Middle frontal gyrus (tissue), 1 donor: ENCODE measurements at regions not wholly inside any gene's neighbourhood (a gene's known extent, or its start where the extent isn't known, plus 50 kb on each side); places are given as distances from the start of the nearest gene placed in this dataset.
"Not testable (repeated sequence)": the region's sequence is repeated elsewhere in the genome, so short reads cannot be mapped to it uniquely, and the experiment has no call there.

ENCODE experiments used
- DNase-seq: peaks from one replicate; pipeline ENCODE4 v3.0.0-alpha.2; 2015; ENCODE audit warnings: low spot score; ENCODE audit errors: extremely low spot score

DNA sequence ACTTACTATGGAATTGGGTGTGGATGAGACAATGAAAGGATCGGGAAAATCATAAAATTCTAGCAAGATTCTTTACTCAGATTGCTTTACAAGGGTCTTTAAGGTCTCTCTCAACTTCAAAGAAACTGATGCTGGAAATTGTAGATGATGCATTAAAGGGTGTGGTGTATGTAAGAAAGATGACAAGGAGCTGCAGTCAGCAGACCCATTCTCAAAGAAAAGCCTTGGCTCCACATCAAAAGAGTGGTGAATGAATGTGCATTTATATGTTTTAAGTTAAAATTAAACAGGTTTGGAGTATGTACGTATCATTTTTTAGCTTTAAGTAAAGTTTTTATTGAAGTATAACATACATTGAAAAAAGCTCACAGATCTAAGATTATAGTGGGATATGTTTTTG, 194.5 kb downstream of the C12orf75 start:
- no peak for DNase-seq

DNA sequence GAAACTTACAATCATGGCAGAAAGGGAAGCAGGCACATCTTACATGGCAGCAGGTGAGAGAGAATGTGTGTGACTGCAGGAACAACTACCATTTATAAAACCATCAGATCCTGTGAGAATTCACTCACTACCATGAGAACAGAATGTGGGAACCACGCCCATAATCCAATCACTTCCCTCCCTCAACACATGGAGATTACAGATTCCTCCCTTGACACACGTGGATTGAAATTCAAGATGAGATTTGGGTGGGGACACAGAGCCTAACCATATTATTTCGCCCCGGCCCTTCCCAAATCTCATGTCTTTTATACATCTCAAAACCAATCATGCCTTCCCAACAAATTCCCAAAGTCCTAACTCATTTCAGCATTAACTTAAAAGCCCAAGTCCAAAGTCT, 203.6 kb downstream of the C12orf75 start:
- no peak for DNase-seq

DNA sequence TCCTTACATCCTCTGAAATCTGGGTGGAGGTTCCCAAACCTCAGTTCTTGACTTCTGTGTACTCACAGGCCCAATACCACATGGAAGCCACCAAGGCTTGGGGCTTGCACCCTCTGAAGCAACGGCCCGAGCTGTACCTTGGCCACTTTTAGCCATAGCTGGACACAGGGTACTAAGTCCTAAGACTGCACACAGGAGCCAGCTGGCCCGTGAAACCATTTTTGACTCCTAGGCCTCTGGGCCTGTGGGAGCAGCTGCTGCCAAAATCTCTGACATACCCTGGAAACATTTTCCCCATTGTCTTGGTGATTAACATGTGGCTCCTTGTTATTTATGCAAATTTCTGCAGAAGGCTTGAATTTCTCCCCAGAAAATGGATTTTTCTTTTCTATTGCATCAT, 204.5 kb downstream of the C12orf75 start:
- not testable (repeated sequence) for DNase-seq

DNA sequence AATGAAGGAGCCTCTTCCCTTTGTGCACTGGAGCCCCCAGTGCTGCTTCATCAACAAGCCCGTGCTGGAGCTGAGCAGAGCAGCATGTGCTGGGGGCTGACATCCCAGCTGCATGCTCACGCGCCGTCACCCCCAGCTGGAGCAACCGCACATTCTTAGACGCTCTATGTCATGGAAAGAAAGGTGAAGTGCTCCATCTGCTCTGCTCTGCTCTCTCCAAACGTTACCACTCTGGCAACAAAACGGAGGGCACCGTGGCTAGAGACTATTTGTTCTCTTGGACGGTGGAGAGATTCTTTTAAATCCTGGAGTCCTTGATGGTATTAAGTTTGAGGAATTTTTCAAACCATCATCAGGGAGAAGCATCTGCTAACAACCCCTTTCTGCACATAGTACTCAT, 208.4 kb downstream of the C12orf75 start:
- no peak for DNase-seq

DNA sequence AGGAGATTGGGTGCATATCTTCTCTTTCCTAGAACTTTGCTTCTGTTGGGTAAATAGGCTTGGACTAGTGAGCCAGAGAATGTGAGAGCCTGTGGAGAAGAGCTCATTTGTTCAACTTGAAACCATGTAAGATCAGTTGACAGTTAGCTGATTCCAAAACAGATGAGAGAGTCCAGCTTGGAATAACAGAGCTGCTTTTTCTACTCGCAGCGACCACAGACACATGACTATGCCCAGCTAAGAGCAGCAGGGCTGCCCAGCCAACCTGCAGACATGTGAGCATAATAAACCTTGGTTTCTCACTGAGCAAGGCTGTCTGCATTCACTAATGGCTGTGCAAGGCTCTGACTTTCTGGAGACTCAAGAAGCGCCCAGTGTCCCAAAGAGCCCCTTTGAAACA, 209.2 kb downstream of the C12orf75 start:
- no peak for DNase-seq

DNA sequence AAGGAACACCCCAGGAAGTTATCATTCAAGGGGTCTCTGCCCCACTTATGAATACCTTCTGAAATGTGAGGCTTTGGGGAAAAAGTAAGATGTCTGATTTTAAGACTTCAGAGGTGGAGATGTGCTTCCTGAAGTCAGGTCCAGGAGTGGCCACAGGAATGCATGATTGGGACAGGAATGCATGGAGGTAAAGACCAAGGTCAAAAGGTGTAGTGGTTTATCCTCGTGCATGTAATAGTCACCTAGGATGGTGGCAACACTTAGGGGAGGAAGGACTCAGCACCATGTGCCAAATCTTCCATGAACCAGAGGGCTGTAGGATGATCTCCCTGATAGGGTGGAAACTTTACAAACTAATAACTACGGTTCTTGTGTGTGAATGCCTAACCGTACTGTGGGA, 217.3 kb downstream of the C12orf75 start:
- DNase-seq = no peak

DNA sequence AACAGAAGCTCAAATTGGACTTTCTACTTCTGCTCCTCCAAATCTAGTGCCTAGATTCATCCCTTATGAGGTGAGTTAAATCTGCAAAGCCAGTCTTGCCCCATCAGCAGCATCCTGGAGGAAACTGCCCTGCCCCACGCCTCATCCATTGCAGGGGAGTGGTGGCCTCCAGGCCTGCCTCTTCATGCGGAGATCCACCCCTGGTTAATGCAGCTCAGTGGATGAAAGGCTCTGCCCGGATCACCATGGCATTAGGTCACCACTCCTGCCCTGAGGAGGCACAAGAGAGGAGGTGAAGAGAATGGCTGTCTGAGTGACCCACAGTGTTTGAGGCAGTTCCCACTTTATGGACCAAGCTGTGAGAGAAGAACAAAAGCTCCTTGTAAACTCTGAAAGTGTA, 218.1 kb downstream of the C12orf75 start:
- no peak for DNase-seq

DNA sequence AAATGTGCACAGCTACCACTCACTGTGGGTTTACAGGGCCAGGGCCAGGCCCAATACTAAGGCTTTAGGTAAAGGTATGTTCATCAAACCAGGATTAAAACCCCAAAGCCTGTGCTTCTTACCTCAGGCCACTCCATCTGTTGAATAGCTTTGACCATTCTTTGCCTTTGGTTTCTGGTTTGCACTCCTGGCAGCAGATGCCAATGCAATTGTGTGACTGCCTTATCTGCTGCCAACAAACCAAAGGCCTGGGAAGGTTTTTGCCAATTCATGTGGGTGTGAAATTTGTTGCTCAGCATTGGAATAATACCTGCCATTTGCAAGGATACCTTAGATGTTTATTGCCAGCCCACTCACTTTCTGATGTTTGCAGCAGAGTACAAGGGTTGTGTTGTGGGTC, 221.6 kb downstream of the C12orf75 start:
- no peak for DNase-seq

DNA sequence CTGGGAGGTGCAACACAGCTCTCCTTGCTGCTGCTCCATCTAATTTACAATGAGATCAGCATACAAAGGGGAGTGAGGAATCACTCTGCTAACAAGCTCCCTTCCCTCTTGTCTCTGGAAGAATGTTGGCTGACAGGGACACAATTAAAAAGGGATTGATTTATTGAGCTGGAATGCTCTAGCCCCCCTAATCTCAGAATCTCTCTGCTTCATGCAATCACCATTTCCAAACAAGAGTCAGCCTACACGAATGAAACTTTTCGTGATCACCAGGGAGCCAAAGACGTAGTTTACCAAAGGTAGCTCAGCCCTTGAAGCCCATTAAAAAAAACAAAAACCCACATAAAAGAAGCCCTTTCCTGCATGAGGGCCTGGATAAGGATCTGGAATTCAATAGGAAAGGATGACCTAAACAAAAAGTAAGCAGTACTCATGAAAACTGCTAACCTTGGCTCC, 223.8 kb downstream of the C12orf75 start:
- no peak for DNase-seq

DNA sequence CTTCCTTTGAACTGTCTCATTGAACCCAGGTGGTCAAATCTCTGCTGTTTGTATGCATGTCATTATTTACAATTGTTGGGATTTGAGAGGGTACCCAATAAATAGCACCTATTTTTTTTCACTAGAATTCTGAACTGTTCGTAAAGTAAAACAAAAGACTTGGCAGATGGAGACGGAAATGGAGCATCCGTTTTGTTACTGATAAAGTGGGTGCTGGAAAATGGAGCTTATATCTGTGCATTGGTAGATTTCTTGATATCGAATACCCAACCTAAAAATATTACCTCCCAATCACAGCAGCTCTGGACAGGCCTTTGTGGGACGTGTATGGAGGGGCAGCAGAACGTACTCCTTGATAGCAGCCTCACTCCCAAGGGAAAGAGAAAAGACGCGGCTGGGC, 224.4 kb downstream of the C12orf75 start:
- DNase-seq = no peak

DNA sequence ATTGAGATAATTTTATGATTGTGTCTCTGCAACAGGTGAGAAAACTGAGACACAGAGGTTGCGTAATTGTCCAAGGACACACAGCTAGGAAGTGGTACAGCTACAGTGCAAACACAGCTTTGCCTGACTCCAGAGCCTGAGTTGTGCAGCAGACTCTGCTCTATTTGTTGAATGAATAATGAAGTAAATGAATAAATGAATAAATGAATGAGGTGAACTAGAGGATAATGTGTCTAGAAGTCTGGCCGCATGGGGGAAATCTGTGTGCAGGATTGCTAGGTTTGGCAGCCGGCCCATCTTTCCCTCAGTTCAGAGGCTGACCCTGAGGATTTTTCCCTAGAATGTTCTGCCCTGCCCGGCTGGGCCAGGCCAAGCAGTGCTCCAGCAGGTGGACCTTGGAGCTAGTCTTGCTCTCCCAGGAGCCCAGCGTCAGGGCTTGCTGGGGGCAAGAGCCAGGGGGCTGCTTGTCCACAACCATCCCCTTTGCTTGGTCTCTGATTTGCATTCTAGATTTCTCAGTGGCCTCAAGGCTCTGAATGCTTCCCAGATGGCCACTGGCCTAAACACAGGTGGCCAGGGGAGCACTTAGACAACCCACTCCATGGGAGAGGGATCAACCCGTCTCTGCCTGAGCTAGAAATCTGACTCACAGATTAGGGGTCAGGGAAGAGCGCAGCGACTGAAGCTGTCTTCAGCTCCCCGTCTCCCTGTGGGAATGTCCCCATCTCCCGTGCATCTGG, 225.2 kb downstream of the C12orf75 start:
- DNase-seq = no peak

DNA sequence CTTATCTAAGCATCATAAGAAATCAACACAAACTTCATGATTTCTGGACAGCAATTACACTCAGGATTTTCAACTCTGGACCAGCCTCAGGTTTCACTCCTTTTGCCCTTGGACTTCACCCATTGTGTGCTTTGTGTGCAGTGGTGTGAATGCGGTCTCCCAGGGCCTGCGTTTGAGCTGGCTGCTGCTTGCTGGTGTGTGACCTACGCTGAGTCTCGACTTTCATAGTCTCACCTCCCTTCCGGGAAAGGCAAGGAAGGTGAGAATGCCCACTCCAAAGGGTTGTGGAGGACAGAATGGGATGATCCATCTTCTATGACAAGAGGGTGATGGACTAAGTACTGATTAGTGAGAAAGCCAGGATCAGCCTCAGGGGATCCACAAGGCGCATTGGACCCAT, 228.8 kb downstream of the C12orf75 start:
- no peak for DNase-seq

DNA sequence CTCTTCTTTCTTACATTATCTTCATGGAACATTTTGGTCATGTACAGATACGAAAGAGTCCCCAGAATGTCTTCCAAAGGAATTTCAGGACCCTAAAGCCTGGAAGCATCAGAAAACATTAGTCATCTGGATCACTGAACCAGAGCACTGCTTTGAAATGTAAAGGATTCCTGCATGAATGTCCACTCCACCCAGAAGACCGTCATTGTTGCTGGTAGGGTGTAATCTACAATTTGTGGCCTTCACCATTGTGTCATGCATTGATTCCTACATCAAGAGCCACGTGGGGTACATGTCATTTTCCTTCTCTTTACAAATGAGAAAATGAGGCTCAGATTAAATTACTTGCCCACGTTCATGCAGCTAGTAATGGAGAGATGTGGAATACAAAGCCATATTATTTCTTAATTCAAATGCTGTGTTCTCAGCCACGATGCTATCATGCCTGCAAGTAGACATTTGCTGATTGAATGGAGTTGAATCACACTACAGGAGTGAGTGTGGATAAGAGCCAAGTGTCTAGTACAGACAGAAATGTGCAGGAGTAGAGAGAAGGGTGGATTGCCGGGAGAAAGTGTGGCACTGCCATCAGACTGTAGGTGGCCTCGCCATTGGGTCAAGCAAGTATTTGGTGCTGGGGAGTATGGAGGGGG, 231.2 kb downstream of the C12orf75 start:
- no peak for DNase-seq

DNA sequence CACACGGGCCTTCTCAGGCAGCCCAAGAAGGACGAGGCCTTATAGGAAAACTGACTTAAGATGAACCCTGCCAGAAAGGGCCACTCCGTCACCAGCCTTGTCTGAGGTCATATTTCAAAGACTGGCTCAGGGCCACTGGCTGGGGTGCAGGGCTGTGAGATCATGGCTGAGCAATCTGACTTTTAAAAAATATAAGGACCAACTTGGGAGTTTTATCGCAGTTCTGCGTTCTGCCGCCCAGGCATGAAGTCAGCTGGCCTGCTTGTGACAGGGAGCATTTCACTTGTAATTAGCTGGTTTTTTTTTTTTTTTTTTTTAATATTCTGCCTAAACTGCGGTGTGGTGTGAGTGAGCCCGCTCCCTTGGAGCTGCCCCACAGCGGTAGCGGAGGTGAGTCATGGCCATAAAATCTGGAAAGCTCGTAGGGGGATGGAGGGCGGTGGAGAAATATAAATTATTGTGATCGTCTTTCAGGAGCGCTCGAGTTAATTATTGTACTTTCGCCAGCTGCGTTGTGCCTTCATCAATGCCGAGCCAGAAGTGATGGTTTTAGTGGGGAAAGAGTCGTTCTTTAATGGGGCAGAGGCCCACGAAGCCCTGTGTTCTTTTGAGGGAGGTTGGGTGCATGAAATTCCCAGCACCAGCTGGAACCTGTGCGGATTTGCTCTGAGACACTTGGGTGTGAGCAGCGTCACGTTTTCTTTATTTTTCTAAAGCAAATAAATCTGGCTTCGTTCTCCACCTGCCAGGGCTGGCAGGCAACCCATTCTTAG, 231.9 kb downstream of the C12orf75 start:
- no peak for DNase-seq

DNA sequence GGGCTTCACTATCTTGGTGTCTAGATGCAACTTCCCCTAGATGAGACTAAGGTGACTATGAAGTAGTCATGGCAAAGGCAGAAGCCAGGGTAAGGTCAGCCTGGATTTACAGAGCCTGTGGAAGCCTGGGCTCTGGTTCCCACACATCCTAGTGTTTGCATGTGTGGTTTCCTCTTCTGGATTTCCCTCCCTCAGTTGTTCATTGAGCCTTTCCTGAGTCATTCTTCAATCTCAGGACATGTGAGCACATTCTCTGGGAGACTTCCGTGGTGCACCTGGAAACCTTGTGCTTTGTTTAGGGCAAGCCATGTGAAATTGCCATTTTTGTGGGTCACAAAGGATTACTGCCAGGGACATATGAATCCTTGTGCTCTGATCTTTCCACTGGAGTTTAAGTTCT, 236.6 kb downstream of the C12orf75 start:
- DNase-seq = no peak

DNA sequence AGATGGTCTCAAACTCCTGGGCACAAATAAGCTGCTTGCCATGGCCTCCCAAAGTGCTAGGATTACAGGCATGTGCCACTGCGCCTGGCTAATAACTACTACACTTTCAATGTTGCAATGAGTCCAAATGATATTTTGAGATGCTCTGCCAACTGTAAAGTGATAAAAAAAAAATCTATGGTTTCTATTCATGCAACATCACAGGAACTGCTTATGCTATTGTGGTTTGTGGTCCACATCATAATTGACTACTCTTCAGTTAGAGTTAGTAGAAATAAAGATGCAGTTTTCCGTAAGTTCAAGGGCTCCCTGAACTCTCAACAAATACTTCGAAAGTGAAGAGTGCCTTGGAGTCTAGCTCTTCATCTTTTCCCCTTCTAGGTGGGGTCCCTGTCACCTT, 239.4 kb downstream of the C12orf75 start:
- no peak for DNase-seq

DNA sequence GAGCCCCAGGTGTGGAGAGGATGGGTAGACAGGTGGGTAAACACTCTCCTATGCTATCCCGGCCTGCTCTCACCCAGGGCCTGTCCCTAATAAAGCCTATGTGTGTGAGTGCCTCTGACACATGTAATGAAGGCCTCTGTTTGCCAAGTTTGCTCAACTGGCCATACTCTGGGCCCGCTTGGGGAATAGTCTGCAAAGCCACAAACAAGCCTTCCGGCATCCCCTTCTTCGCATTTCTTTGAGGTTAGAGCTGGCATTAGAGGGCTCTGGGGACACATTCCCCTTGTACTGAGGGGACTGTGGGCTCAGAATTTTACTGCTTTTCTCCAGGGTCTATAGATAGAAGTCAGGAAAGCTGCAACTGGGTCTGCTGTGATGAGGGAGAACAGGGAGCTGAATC, 240.5 kb downstream of the C12orf75 start:
- no peak for DNase-seq

DNA sequence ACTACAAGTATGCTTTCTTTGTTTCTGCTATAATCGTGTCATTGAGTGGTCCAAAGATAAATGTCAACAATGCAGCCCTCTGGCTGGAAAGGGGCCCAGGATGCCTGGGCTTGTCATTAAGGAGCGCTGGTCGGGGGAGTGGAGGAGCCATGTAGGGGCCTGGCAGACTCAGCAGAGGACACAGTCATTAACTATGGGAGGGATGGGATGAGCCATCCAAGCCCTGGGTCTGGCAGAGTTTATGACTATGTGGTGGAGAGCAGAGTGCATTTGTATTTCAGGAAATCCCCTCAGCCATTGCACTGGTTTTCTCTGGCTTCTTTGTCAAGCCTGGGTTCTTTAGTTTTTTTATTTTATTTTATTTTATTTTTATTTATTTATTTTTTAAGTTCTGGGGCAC, 243.1 kb downstream of the C12orf75 start:
- no peak for DNase-seq

DNA sequence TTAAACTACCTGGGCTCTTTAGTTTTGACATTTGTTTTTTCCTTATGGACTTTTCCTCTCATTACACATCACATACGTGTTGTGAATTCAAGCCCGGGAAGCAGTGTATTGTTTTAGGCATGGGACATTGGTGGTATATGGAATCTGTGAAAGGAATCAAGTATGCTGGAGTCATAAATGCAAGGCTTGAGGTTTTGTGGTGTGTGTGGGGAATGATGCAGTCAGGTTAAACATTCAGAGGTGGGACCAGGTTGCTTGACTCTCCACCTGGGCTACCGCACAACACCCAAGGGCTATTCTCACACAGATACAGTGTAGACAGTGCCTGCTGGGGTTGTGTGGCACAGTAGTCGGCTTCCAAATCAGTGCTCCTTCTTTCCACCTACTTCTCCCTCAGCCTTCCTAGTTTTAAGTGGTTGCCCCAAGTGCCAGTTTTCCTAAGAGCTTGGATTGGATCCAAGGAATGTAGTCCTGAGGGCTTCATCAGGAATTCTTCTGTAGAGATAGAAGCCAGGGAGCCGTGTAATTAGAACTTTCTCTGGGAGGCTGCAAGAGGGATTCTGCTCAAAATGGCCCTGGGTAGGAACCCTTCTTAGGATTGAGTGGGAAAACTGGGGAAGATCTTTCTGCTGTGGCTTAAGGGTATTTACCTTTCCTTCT, 243.7 kb downstream of the C12orf75 start:
- DNase-seq = no peak

DNA sequence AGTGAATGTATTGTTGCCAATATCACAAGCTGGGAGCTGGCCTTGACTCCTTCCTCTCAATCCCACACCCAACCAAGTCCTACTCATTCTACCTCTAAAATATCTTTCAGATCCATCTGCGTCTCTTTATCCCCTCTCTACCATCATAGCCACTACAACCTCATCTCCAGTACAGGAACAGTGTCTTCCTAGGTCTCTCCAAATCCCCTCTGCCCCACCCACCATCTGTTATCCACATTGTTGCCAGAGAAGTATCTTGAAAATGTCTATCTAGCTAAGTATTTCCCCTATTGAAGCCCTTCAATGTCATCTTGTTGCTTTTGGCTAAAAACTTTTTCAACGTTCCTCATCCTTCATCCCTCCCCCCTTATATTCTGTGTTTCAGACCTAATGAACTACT, 244.7 kb downstream of the C12orf75 start:
- DNase-seq = no peak

DNA sequence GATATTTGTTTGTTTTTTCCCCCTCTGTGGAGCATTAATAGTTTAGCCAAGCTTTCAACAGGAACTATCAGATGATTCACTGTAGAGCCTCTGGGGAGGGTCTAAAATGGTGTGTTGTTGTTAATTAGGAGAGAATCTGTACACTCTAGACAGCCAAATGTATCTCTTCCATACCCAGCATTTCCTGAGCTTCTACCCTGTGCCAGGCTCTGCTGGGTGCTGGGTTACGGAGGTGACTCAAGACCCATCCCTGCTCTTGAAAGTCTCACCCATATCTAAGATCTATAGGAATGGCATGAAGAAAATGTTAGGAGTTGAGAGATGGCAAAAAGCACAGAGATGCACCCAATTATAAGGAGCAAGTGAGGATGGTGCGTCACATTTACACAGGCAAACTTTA, 245.8 kb downstream of the C12orf75 start:
- no peak for DNase-seq

DNA sequence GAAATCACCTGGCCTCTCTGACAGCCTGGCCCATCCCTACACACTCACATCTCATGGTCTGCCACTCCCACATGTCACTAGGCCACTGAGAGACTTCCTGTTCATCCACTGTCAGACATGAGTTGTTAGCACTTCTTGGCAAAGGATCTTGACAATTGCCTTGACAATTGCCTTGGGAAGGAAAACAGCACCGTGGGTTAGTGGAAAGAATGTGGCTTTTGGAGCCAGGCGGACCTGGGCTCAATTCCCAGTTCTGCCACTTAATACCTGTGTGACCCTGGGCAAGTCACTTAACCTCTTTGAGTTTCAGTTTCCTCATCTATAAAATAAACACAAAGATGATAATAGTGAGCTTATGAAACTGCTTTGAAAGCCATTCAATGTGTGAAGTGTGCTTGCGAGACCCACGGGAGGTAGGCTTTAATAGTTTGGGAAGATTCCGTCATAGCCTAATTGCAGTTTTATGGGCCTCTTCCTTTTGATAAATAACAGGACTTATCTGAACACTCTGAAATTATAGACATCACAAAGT, 250.4 kb downstream of the C12orf75 start:
- DNase-seq = no peak
